ENCODE measurements at regions not wholly inside any gene's neighbourhood (a gene's known extent, or its start where the extent isn't known, plus 50 kb on each side); places are given as distances from the start of the nearest gene placed in this dataset.

DNA sequence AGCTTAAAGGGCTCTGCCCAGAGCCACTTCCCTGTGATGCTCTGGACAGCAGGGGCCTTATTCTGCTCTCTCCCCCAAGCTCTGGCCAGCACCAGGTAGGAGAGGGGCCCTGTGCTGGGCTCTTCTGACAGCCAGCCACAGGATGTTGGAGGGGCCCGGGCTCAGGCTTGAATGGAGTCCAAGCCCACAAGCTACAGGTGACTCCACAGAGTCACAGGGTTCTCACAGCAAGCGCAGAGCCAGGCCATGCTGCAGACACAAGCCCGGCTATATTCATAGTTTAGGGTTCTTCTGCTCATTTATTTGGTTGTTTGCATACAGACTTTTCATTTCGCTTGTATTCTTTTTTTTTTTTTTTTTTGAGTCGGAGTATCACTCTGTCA, 1392.8 kb downstream of the BRD1 start:
- DNase-seq (ENCODE audit: low read depth in 3 of 3): no peak

DNA sequence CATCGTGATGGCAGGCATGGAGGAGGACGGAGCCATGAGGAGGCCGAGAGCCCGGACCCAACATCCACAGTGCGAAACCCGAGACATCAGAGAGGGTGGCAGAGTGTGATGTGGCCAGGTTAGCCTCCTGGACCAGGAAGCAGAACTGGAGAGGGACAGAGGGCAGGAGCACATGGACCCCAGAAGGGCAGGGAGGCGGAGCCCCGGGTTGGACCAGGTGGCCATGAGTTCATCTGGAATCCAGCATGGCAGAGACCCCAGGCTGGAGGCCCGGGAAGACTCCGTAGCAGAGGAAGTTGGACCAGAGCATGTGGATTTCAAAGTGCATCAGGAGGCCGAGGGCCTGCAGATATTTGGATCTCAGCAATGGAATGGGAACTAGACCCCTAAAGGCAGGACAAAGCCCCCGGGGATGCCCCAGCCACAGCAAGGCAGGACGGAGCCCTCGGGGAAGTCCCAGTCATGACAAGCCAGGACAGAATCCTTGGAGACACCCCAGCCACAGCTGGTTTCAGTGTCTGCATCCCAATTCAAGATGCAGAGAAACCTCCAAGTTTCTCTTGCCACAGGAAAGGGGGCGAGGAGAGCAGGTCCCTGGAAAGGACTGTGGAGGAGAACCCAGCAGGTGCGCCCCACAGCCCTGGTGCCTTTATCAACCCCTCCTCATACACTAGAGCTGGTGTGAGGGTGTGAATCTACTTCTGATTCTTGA, 1393.4 kb downstream of the BRD1 start:
- no peak for DNase-seq (ENCODE audit: low read depth in 3 of 3)

DNA sequence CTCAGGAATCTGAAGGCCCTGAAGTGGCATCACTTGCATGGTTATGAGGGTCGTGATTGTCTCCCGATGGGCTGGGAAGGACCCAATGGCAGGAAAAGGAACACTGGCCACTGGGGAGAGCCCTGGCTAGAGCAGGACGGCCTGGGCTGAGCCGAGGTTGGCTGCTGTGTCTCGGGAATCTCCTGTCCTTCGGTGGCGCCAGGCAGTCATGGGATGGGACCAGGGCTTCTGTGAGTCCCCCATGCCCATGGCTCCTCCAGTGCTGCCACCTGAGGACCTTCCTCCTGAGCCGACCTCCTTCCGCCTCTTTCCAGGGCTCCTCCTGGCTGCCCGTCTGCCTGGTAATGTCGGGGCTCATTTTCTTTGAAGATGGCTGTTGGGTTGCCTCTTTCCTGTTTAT, 1394.0 kb downstream of the BRD1 start:
- no peak for DNase-seq (ENCODE audit: low read depth in 3 of 3)

DNA sequence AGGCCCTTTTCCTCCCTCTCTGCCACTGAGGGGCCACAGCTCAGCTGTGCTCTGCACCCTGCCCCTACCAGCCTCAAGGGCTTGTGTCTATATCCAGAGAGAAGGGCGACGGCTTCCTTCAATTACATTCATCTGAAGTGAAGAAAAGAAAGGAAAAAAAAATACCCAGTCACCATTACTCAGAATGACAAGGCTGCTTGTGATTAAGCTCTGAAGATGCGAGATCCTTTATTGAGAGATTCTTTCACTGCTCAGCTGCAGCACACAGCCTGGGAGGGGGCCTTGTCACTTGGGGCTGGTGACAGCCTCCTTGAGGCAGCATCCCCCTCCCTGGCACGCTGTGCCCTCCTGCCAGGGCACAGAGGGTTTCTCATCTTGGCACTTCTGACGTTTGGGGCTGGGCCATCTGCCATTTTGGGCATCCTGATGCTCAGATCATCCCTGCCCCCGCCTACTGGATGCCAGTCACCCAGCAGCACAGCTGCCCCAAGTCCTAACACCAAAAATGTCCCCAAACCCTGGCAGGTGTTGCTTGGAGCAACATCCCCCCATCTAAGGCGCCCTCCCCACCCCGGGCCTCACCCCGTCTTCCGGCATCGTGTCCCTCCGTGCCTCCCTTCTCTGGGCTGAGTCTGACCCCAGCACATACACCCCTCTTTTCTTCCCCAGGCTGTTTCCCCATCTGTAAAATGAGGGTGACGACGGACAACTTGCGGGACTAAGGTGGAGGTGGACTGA, 1394.7 kb downstream of the BRD1 start:
- no peak for DNase-seq (ENCODE audit: low read depth in 3 of 3)

DNA sequence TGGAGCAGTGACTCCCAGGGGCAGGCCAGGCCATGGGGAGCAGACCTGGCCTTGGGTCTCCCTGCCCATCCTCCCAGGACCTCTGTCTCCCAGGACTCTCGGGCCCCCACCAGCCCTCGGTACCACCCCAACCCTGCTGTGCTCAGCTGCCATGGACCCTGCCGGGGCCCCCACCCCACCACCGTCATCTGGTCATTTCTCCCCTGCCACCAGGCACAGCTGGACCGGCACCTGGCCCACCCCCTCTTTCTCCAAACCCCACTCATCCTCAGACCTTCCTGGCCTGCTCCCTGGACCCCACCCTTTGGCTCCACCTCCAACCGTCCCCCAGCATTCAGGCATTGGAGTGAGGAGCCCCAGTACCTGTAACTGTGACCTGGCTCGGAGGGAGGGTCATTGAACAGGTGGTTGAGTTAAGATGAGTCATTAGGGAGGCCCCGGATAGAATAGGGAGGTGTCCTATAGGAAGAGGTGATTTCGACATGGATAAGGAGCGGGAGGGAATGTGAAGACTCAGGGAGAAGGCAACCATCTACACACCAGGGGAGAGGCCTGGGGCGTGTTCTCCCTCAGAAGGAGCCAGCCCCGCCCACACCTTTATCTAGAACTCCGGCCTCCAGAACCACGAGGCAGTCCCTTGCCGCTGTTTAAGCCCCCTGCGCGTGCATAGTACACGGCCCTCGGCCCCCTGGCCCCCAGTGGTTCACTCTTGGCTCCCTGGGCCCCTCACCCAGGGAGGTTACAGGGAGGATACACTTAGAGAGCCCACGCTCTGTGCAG, 1395.9 kb downstream of the BRD1 start:
- DNase-seq (ENCODE audit: low read depth in 3 of 3): no peak

DNA sequence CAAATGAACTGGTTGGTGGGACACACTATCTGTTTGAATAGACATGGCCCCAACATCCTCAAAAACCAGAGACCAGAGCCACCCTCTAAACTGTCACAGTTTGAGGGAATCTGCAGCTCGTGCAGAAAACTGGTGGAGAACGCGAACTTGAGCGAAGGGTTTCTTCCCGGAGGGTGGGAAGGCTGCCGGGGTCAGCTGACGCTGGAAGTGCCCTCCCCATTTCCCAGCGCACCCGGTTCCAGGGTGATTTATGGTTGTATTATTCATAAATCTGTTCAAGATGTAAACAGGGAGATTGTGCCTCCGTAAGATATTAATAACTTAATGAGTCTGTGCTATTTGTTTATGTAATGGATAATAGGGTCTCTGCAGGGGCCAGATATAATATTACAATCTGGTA, 1396.7 kb downstream of the BRD1 start:
- no peak for DNase-seq (ENCODE audit: low read depth in 3 of 3)

DNA sequence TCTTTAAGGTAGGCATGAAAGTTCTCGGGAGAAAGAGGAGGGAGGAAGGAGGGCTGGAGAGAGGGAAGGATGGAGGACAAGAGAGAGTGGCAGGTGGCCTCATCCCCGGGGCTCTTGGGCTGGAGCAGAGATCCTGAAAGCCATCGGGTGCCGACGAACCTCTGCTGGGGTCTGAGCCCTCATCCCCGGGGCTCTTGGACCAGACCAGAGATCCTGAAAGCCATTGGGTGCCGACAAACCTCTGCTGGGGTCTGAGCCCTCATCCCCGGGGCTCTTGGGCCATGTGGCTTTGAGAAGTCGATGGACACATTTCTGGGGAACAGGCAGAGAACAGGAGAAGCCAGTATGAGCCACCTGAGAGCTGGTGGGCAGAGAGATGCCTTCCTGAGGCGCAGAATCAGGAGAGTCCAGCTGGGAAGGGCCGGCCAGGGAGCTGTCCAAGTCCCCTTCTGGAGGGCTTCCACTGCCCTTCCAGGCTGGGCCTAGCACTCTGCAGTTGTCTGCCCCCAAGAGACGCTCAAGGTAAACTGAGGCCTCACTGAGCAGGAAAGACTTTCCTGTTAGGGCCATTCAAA, 1398.1 kb downstream of the BRD1 start:
- DNase-seq (ENCODE audit: low read depth in 3 of 3): no peak

DNA sequence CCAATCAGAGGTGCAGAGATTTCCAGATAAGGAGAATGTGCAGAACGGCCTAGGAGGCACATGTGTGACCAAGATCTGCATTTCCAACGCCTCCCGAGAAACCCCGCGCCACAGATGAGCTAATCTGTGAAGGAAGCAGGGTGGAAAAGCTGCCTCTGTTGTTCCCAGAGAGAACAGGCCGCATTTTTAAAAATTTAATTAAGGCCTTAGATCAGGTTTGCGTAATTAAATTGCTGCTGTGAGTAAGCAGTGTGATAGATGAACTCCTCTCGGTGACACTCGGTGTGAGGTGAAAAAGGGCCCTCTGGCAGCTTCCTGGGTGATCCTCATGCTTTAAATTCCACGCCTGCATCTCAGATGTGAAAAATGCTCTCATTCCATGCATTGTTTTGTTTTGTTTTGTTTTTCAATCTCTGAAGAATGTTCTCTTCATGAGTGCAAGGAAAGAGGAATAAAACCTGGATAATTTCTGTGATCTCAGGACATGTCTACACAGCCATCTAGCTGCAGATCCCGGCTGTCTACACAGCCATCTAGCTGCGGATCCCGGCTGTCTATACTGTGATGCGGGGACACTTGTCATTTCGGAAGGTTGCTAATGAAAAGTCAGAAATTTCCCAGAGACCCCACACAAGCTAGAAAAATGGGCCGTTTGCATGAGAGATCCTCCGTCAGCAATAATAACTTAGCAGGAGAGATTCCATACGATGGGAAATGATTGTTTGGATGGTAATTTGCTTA, 1398.9 kb downstream of the BRD1 start:
- no peak for DNase-seq (ENCODE audit: low read depth in 3 of 3)

DNA sequence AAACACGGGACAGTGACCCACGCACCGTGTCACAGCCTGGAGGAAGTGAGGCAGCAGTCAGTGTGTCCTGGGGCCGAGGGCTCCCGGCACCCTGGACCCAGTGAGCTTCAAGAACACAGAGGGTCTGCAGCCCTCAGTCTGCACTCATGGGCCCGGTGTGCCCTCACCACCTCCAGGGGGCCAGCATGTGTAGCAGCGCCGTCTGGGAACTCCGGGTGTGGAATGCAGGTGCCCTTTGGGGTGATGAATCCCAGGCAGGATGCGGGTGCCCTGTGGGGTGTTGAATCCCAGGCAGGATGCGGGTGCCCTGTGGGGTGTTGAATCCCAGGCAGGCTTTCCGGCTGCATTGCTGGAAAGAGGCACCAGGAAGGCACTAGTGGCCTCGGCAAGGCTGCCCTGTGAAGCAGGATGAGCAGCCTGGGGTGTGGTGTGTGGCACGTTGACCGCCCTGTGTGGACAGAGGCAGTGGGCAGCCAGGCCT, 1399.9 kb downstream of the BRD1 start:
- DNase-seq (ENCODE audit: low read depth in 3 of 3): no peak

DNA sequence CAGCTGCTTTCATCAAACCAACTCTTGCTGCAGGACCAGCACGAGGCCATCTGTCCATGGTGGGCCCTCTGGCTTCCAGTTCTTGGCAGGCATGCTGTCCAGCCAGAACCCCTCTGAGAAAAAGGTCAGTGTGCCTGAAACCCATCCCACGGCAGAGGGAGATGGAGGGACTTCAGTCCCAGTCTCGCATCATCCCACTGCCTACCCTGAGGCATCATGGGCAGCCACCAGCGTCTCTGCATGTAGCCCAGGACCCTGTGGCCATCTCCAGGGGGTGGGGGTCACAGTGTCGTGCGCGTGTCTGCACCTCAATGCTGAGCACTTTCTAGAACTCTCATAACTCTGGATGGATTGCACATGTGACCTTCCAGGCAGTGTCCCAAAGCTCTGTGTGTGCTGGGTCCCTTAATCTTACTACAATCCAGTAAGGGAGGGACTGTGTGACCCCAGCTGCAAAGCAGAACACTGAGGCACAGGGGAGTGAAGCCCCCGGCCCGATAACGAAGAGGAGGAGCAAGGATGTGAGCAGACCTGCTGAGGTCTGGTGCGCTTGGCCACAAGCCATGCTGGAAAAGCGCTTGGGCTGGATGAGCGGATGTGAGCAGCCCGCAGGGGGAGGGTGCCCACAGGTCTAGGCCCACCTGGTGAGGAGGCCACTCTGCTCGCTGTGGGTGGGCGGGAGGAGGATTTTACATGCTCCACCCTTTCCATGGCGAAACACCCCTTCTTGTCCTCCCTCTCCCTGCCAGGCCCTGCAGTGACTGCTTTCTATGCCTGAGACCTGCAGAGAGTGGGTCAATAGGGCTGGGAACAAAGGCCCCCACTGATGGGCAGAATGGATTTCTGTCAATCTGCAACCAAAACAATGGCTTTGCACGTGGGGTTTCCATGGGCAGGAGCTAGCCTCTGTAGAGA, 1401.0 kb downstream of the BRD1 start:
- DNase-seq (ENCODE audit: low read depth in 3 of 3): no peak

DNA sequence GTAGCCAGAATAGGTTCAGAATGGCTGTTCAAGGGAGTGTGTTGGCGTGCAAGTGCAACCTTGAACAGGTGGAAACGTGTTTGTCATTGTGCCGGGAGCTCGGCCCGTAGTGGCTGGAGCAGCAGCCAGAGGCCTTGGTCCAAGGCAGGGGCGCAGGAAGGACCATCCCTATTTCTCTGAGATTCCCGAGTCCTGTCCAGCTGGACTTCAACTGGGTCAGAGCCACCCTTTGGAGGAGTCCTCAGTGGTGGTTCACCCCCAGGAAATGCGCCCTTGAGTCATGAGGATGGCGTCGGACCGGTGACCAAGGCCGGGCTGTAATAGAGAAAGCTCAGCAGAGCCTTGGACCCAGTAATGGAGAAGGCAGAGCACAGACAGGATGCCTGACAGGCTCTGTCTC, 1402.0 kb downstream of the BRD1 start:
- DNase-seq (ENCODE audit: low read depth in 3 of 3): no peak

DNA sequence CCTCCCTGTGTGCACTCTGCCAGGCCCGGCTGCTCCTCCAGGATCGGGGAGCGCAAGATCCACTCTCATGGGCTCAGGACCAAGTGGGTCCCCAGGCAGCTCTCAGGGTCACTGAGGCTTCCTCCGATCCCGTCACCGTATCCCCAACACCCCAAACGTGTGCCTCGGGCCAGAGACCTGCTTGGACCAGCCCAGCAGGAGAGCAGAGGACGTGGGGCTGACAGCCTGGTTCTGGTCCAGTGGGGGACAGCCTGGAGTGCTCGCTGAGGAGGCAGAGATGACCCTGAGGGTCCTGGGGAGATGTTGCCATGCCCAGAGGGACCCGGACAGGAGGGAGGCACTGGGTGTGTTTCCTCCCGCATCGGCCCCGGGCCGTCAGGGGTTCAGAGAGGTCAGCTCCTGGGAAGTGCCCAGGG, 1402.6 kb downstream of the BRD1 start:
- DNase-seq (ENCODE audit: low read depth in 3 of 3): no peak

DNA sequence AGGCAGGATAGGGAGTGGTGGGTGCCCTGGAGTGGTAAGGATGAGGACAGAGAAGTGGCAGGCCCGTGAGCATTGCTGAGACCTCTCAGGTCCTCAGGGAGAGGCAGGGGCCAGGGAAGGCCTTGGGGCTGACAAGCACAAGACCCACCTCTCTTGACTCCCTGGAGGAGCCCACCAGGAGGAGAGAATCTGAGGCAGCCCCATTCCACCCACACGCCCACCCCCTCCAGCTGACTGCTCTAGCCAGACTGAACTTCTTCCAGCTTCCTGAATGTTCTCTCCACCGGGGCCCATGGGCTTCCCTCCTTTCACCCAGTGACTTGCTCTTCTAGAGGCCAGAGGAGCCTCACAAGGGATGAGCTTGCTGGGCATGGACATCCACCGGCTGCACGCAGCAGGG, 1403.0 kb downstream of the BRD1 start:
- no peak for DNase-seq (ENCODE audit: low read depth in 3 of 3)

DNA sequence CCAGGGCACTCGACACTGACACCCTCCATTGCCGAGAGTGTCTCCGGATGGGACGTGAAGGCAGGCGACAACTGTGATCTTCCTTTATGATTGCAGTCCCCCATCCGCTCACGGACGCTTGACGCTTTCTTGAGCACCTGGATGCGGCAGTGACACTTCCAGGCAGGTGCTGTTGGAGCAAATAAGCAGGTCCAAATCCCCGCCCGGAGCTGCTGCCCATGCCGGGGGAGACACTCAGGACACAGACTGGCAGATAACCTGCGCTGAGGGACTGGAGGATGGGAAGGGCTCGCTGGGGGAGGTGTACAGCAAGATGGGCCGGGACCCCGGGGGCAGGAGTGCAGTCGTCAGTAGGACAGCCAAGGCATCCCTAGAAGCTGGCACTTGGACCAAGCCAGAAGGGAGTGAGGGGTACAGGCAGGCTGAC, 1403.5 kb downstream of the BRD1 start:
- no peak for DNase-seq (ENCODE audit: low read depth in 3 of 3)

DNA sequence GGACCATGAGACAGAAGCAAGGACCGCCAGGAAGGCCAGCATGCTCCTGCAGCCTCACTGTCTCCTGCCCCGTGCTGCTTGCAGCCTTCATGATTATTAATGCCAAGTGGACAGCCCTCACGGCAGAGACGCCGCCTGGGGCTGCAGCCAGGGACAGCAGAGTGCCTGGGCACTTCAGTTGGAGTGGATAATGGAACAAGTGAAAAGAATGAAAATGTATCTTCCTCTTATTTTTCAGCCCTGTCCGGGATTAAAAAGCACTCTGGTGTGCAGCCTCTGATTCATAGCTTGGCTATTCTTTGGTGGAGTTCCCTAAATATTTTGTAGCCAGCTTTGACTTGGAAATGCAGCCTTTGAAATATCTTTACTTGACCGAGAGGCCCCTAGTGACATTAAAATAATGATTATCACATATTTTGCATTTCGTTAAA, 1404.2 kb downstream of the BRD1 start:
- no peak for DNase-seq (ENCODE audit: low read depth in 3 of 3)

DNA sequence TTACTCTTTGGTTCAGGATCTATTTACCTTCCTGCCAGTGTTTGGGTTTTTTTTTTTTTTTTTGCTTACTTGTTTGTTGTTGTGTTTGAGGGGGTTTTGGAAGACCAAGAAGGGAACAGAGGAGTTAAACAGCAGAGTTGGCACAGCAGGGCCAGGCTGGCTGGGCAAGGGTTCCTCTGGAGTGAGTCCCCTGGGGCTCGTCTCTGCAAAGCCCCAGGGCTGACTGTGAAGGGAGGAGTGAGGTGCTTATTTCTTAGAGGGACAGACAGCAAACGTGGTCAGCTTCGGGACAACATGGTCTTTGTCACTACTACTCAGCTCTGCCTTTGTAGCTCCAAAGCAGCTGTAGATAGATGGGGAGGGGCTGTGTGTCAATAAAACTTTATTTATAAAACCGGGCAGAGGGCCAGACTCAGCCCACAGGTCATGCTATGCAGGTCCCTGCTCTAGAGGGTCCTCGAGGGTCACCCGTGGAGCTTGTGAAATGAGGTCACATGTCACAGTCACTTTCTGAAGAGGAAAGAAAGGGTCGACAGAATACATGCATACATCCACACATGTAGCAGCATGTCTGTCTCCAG, 1404.7 kb downstream of the BRD1 start:
- DNase-seq (ENCODE audit: low read depth in 3 of 3): no peak

DNA sequence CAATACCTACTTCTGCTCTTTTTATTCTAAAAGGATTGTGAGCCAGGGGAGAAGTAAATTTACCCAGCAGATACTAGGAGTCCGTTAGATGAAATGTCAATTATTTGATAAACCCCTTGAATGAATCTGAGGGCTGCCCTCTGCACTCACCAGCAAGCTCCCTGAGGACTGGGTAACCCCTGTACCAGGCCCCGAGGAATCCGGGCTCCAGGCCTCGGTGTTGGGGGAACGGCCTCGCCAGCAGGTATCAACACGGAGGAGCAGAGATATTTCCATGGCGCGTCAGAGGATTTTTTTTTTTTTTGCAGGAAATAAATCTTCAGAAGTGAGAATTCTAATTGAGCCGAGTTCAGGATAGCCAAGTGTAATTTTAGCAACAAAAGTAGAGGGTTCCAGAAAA, 1408.8 kb downstream of the BRD1 start:
- DNase-seq (ENCODE audit: low read depth in 3 of 3): no peak

DNA sequence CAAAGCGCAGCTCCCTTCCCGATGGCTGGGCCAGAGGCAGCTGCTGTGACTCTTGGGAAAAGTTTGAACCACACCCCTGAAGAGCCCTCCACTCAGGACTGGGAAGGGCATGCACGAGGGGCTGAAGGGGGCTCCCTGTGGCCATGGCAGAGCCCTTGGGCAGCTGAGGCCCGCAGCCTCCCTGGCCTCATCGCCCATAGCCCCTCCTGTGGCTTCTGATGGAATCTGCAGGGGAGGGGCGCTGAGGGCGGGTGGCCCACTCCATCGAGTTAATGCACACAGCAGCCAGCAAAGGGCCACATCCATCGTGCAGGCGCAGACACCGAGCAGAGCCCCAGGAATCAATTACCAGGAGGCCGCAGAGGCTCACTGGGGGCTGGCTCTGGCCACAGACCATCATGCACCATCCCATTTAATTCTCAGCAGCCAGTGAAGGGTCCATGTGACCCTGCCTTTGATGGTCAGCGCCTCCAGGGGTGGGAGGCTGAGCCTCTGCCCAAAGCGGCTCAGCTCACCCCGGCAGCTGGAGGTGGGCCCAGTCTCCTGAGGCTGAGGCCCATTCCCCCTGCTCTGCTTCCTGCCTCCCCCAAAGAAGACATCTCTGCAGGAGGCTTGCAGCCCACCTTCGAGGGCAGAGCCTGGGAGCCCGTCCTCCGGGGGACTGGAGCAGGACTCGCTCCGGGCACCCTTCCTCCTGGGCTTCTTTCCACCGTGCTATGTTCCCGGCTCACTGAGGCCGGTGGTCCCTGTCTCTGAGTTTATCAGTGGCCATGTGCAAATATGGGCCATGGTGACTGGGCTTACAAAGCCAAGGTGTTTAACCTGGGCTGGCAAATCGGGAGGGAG, 1410.2 kb downstream of the BRD1 start:
- DNase-seq (ENCODE audit: low read depth in 3 of 3): no peak

Measured in stimulated activated CD4-positive, alpha-beta T cell treated with anti-CD3 and anti-CD28 coated beads, TNF-alpha, amount 100 ng/mL, for 48 hours (primary cell).